GM23248 (cell line): ENCODE measurements at regions not wholly inside any gene's neighbourhood (a gene's known extent, or its start where the extent isn't known, plus 50 kb on each side); places are given as distances from the start of the nearest gene placed in this dataset.
"Not testable (repeated sequence)": the region's sequence is repeated elsewhere in the genome, so short reads cannot be mapped to it uniquely, and the experiment has no call there.

Source experiments
- EZH2 ChIP-seq: fragments of 200-600 bp; sonication (generic); IDR thresholded peaks from 2 replicates; pipeline ENCODE4 v1.6.1; 2018; ENCODE audit warnings: antibody characterized with exemption, mild to moderate bottlenecking; ENCODE audit not compliant: insufficient read depth, poor library complexity, severe bottlenecking
- EZH2phosphoT487 ChIP-seq: fragments of 200-600 bp; sonication (generic); IDR thresholded peaks from 2 replicates; pipeline ENCODE4 v1.6.1; 2018; ENCODE audit warnings: antibody characterized with exemption, moderate library complexity, mild to moderate bottlenecking, low read depth; ENCODE audit not compliant: insufficient read depth

- not testable (repeated sequence) for TF ChIP-seq EZH2phosphoT487, EZH2
These were observed 156.2 kb upstream of the GIMD1 start for GRCh38 chr4:106524772-106525171.
